Ishikawa (cell line): ENCODE measurements at regions not wholly inside any gene's neighbourhood (a gene's known extent, or its start where the extent isn't known, plus 50 kb on each side); places are given as distances from the start of the nearest gene placed in this dataset.

Source experiments
- CEBPB ChIP-seq: IDR thresholded peaks from 2 replicates; pipeline ENCODE4 v1.6.1; 2012
- CREB1 ChIP-seq: IDR thresholded peaks from 2 replicates; pipeline ENCODE4 v1.6.1; 2012; ENCODE audit warnings: low read depth
- EGR1 ChIP-seq: IDR thresholded peaks from 2 replicates; pipeline ENCODE4 v1.6.1; 2012
- EP300 ChIP-seq: IDR thresholded peaks from 2 replicates; pipeline ENCODE4 v1.6.1; 2012; ENCODE audit warnings: borderline replicate concordance
- FOXM1 ChIP-seq: IDR thresholded peaks from 2 replicates; pipeline ENCODE4 v1.6.1; 2012; ENCODE audit warnings: low read depth, borderline replicate concordance
- NFIC ChIP-seq: IDR thresholded peaks from 2 replicates; pipeline ENCODE4 v1.6.1; 2012
- RAD21 ChIP-seq: IDR thresholded peaks from 2 replicates; pipeline ENCODE4 v1.6.1; 2012; ENCODE audit warnings: low read depth
- TAF1 ChIP-seq: IDR thresholded peaks from 2 replicates; pipeline ENCODE4 v1.6.1; 2012; ENCODE audit warnings: low read depth, mild to moderate bottlenecking
- TCF12 ChIP-seq: IDR thresholded peaks from 2 replicates; pipeline ENCODE4 v1.6.1; 2012; ENCODE audit warnings: low read depth
- TEAD4 ChIP-seq: IDR thresholded peaks from 2 replicates; pipeline ENCODE4 v1.6.1; 2012
- YY1 ChIP-seq: IDR thresholded peaks from 2 replicates; pipeline ENCODE4 v1.6.1; 2012; ENCODE audit warnings: low read depth
- ZBTB7A ChIP-seq: IDR thresholded peaks from 2 replicates; pipeline ENCODE4 v1.6.1; 2012; ENCODE audit warnings: low read depth
- TF ChIP-seq, protein P1 (sequence below): IDR thresholded peaks from 2 replicates; pipeline ENCODE4 v1.6.1; 2012
- TF ChIP-seq, protein P2 (sequence below): IDR thresholded peaks from 2 replicates; pipeline ENCODE4 v1.6.1; 2012; ENCODE audit warnings: low read depth, mild to moderate bottlenecking
- TF ChIP-seq, protein P3 (sequence below): IDR thresholded peaks from 2 replicates; pipeline ENCODE4 v1.6.1; 2012

DNA sequence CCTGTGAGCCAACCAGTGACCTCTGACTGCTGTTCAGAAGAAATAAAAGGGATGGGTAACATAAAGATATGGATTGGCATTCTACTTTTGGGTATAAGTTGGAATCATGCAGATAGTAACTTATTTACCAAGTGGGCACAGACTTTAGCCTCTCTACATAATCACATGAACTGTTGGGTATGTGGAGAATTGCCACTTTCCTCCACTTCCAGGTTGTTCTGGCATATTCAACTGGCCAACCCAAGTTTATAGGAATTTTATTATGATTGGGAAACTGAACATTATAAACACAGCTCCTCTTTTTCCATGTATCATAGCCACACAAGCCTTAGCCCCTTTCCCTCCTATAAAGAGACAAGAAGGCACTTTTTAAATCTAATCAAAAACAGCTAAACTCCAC is 179.3 kb downstream of the RNF152 start:
- TF ChIP-seq TEAD4 (no peak), EGR1 (no peak), FOXM1 (no peak), EP300 (no peak), RAD21 (no peak), TCF12 (no peak), ZBTB7A (no peak), CEBPB (no peak)
- TF ChIP-seq, protein P1, sequence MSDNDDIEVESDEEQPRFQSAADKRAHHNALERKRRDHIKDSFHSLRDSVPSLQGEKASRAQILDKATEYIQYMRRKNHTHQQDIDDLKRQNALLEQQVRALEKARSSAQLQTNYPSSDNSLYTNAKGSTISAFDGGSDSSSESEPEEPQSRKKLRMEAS = no peak
- TF ChIP-seq, protein P2, sequence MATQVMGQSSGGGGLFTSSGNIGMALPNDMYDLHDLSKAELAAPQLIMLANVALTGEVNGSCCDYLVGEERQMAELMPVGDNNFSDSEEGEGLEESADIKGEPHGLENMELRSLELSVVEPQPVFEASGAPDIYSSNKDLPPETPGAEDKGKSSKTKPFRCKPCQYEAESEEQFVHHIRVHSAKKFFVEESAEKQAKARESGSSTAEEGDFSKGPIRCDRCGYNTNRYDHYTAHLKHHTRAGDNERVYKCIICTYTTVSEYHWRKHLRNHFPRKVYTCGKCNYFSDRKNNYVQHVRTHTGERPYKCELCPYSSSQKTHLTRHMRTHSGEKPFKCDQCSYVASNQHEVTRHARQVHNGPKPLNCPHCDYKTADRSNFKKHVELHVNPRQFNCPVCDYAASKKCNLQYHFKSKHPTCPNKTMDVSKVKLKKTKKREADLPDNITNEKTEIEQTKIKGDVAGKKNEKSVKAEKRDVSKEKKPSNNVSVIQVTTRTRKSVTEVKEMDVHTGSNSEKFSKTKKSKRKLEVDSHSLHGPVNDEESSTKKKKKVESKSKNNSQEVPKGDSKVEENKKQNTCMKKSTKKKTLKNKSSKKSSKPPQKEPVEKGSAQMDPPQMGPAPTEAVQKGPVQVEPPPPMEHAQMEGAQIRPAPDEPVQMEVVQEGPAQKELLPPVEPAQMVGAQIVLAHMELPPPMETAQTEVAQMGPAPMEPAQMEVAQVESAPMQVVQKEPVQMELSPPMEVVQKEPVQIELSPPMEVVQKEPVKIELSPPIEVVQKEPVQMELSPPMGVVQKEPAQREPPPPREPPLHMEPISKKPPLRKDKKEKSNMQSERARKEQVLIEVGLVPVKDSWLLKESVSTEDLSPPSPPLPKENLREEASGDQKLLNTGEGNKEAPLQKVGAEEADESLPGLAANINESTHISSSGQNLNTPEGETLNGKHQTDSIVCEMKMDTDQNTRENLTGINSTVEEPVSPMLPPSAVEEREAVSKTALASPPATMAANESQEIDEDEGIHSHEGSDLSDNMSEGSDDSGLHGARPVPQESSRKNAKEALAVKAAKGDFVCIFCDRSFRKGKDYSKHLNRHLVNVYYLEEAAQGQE = no peak

DNA sequence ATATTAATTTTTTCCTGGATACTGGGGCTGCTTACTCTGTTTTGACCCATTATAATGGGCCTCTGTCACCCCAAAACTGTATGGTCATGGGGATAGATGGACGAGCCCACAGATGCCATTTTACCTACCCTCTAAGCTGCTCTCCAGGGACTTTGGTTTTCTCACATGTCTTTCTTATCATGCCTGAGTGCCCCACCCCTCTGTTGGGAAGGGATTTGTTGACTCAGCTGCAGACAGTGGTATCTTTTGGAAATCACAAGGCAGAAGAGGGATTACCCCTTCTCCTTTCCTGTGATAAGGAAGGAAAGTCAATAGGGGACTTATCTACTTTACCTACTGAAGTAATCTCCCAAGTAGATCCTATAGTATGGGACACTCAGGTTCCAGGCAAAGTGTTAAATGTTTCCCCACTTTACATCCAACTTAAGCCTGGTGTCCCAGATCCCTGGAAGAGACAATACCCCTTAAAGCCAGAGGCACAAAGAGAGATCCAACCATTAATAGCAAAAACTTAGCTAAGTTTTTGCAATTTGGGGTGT is 182.7 kb downstream of the RNF152 start:
- TF ChIP-seq EP300 = no peak
- TF ChIP-seq EGR1 = no peak
- TF ChIP-seq YY1 = no peak
- no peak for TF ChIP-seq RAD21
- TF ChIP-seq TAF1 = no peak
- no peak for TF ChIP-seq FOXM1
- TF ChIP-seq, protein P1 = no peak
- TF ChIP-seq, protein P3, sequence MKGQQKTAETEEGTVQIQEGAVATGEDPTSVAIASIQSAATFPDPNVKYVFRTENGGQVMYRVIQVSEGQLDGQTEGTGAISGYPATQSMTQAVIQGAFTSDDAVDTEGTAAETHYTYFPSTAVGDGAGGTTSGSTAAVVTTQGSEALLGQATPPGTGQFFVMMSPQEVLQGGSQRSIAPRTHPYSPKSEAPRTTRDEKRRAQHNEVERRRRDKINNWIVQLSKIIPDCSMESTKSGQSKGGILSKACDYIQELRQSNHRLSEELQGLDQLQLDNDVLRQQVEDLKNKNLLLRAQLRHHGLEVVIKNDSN = no peak
- no peak for TF ChIP-seq TCF12
- TF ChIP-seq CEBPB = no peak
- no peak for TF ChIP-seq NFIC
- no peak for TF ChIP-seq TEAD4
- no peak for TF ChIP-seq ZBTB7A
- TF ChIP-seq CREB1 = no peak
- TF ChIP-seq, protein P2 = no peak

DNA sequence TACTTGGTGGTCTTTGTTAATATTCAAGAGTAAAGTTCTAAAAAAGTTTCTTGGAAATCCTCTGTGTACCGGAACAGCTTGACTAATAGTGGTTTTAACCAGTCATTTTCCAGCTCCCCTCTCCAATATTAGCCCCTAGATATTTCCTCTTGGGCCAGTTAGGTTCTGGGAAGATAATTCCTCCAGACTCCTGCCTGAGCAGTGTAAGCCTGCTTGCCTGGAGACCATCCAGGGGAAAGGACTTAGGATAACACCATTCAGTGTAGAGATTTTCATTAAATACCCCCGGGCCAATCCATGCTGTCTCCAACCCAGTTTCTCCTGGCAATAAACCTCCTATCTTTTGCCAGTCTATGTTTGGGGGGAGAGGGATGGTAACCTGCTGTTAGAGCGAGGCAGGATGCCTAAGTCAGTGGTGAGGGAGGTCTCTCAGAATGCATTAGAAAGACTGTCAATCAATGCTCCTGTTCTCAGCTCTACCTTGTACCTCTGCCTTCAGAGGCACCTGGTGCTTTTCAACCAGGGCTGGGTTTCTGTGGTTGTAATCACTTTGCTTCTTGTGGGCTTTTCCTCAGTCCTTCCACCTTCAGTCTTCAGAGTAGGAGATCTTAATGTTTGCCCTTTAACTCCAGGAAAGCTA is 186.4 kb downstream of the RNF152 start:
- TF ChIP-seq, protein P1 = no peak
- TF ChIP-seq FOXM1 = no peak
- TF ChIP-seq ZBTB7A = no peak
- TF ChIP-seq RAD21 = no peak
- no peak for TF ChIP-seq EP300
- no peak for TF ChIP-seq EGR1
- no peak for TF ChIP-seq CREB1
- no peak for TF ChIP-seq TCF12
- TF ChIP-seq TEAD4 = no peak
- TF ChIP-seq, protein P3 = no peak
- TF ChIP-seq NFIC = no peak
- TF ChIP-seq TAF1 = no peak
- TF ChIP-seq CEBPB = no peak
- no peak for TF ChIP-seq YY1
- TF ChIP-seq, protein P2 = no peak

DNA sequence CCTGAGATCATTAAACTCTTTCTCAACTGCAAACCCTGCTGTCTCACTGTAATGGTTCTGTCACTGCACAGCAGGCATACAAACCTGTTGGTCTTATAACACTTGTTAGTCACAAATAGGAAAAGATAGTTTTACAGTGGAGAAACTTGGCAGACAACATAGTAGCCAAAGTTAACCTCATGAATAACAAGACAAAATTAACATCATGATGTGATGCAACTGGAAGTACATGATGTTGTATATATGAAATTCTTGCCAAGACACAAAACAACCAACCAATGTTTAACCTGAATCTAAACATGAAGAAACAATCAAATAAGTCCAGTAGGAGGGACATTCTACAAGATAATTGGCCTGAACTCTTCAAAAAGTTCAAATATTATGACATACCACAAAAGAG is 189.3 kb downstream of the RNF152 start:
- TF ChIP-seq CREB1 (no peak), EGR1 (no peak), TCF12 (no peak), NFIC (no peak), EP300 (no peak)
- TF ChIP-seq, protein P2 = no peak
